ENCODE measurements at regions not wholly inside any gene's neighbourhood (a gene's known extent, or its start where the extent isn't known, plus 50 kb on each side); places are given as distances from the start of the nearest gene placed in this dataset.

GRCh38 chr10:130359711-130360110 is 223.5 kb downstream of the GLRX3 start:
- TF ChIP-seq CTCF (conservative IDR thresholded peaks at IDR 0.05; ENCODE audit: low read depth, low read length) (no peak), MAZ (IDR thresholded peaks at IDR 0.05; ENCODE audit: borderline replicate concordance, low read depth, low read length) (no peak), RCOR1 (IDR thresholded peaks at IDR 0.05; ENCODE audit: insufficient replicate concordance, low read length) (no peak), SMC3 (IDR thresholded peaks at IDR 0.05; ENCODE audit: low read depth, low read length) (no peak), MXI1 (IDR thresholded peaks at IDR 0.05; ENCODE audit: borderline replicate concordance, low read depth, low read length) (no peak)
